Mesothelial cell of epicardium (in vitro differentiated cells): ENCODE measurements at regions not wholly inside any gene's neighbourhood (a gene's known extent, or its start where the extent isn't known, plus 50 kb on each side); places are given as distances from the start of the nearest gene placed in this dataset.

Source experiments
- DNase-seq, 2 experiments: peaks; one replicate each; pipeline ENCODE4 v3.0.0; 2021; ENCODE audit warnings: low spot score in 2 of 2; ENCODE audit not compliant: unreplicated experiment in 2 of 2
- H3K27ac Mint-ChIP-seq: 2 replicates; pipeline ENCODE4 v1.8.0; 2021; ENCODE audit warnings: mixed read lengths
- H3K27me3 Mint-ChIP-seq: 2 replicates; pipeline ENCODE4 v1.8.0; 2021; ENCODE audit warnings: low read depth, mixed read lengths
- H3K36me3 Mint-ChIP-seq: 2 replicates; pipeline ENCODE4 v1.8.0; 2021; ENCODE audit warnings: mixed read lengths
- H3K4me1 Mint-ChIP-seq: 2 replicates; pipeline ENCODE4 v1.8.0; 2021; ENCODE audit warnings: mixed read lengths
- H3K4me3 Mint-ChIP-seq: 2 replicates; pipeline ENCODE4 v1.8.0; 2021; ENCODE audit warnings: mild to moderate bottlenecking, moderate library complexity, mixed read lengths
- H3K9me3 Mint-ChIP-seq: 2 replicates; pipeline ENCODE4 v1.8.0; 2021; ENCODE audit warnings: mixed read lengths
- CTCF ChIP-seq: fragments of 200-600 bp; sonication (generic); IDR thresholded peaks from one replicate; pipeline ENCODE4 v1.5.0; 2021; ENCODE audit warnings: antibody characterized with exemption; ENCODE audit not compliant: unreplicated experiment

GRCh38 chr21:38600106-38600505 is 101.8 kb upstream of the ERG start:
- H3K36me3 Mint-ChIP-seq = no peaks in the 10 kb centered on the region
- peaks cover 51% of the 10 kb centered on the region for H3K27me3 Mint-ChIP-seq
- H3K4me3 Mint-ChIP-seq = no peak overlapping the region
- H3K4me1 Mint-ChIP-seq = no peaks in the 10 kb centered on the region
- DNase-seq = no peak
- H3K9me3 Mint-ChIP-seq = no peaks in the 10 kb centered on the region
- no peak overlapping the region for H3K27ac Mint-ChIP-seq
- no peak for TF ChIP-seq CTCF

- Mint-ChIP-seq H3K27ac (no peak overlapping the region), H3K9me3 (peaks cover 4% of the 10 kb centered on the region), H3K4me3 (no peak overlapping the region), H3K36me3 (no peaks in the 10 kb centered on the region), H3K4me1 (no peaks in the 10 kb centered on the region), H3K27me3 (peaks cover 32% of the 10 kb centered on the region)
- no peak for DNase-seq
- no peak for TF ChIP-seq CTCF
These were observed 107.0 kb upstream of the ERG start for GRCh38 chr21:38605236-38605635.

- no peaks in the 10 kb centered on the region for H3K36me3 Mint-ChIP-seq
- no peak for DNase-seq
- no peak for TF ChIP-seq CTCF
- H3K9me3 Mint-ChIP-seq = peaks cover 4% of the 10 kb centered on the region
- H3K4me1 Mint-ChIP-seq = no peaks in the 10 kb centered on the region
- H3K4me3 Mint-ChIP-seq = no peak overlapping the region
- H3K27me3 Mint-ChIP-seq = peaks cover 41% of the 10 kb centered on the region
- H3K27ac Mint-ChIP-seq = no peak overlapping the region
These were observed 111.3 kb upstream of the ERG start for GRCh38 chr21:38609580-38609979.

GRCh38 chr21:38610623-38611251 is 112.5 kb upstream of the ERG start:
- H3K27ac Mint-ChIP-seq = no peak overlapping the region
- no peak overlapping the region for H3K4me3 Mint-ChIP-seq
- no peak for DNase-seq
- no peaks in the 10 kb centered on the region for H3K4me1 Mint-ChIP-seq
- peaks cover 4% of the 10 kb centered on the region for H3K9me3 Mint-ChIP-seq
- no peaks in the 10 kb centered on the region for H3K36me3 Mint-ChIP-seq
- peaks cover 45% of the 10 kb centered on the region for H3K27me3 Mint-ChIP-seq
- TF ChIP-seq CTCF = no peak

GRCh38 chr21:38611277-38611676 is 113.0 kb upstream of the ERG start:
- no peak for TF ChIP-seq CTCF
- no peak overlapping the region for H3K27ac Mint-ChIP-seq
- no peaks in the 10 kb centered on the region for H3K36me3 Mint-ChIP-seq
- H3K27me3 Mint-ChIP-seq = peaks cover 49% of the 10 kb centered on the region
- no peaks in the 10 kb centered on the region for H3K4me1 Mint-ChIP-seq
- H3K4me3 Mint-ChIP-seq = no peak overlapping the region
- H3K9me3 Mint-ChIP-seq = peaks cover 4% of the 10 kb centered on the region
- DNase-seq = no peak

- Mint-ChIP-seq H3K27me3 (peaks cover 42% of the 10 kb centered on the region), H3K36me3 (no peaks in the 10 kb centered on the region), H3K4me1 (no peaks in the 10 kb centered on the region), H3K4me3 (no peak overlapping the region), H3K27ac (no peak overlapping the region), H3K9me3 (no peaks in the 10 kb centered on the region)
- DNase-seq = no peak
- TF ChIP-seq CTCF = no peak
These were observed 115.4 kb upstream of the ERG start for GRCh38 chr21:38613686-38614085.
